Suprapubic skin (tissue), 4 donors: ENCODE measurements at regions not wholly inside any gene's neighbourhood (a gene's known extent, or its start where the extent isn't known, plus 50 kb on each side); places are given as distances from the start of the nearest gene placed in this dataset.

Experiments used
- DNase-seq, 2 donors: peaks; one replicate each; pipeline ENCODE4 v3.0.0-alpha.2; 2019; ENCODE audit warnings: low spot score in 2 of 2
- H3K27ac ChIP-seq: fragments of 200-600 bp; sonication (generic); one replicate; pipeline ENCODE4 v1.5.1; 2019
- H3K27me3 ChIP-seq: fragments of 200-600 bp; sonication (generic); one replicate; pipeline ENCODE4 v1.5.1; 2019
- H3K36me3 ChIP-seq: fragments of 200-600 bp; sonication (generic); one replicate; pipeline ENCODE4 v1.5.1; 2019
- H3K4me1 ChIP-seq: fragments of 200-600 bp; sonication (generic); one replicate; pipeline ENCODE4 v1.5.1; 2019
- H3K4me3 ChIP-seq: fragments of 200-600 bp; sonication (generic); one replicate; pipeline ENCODE4 v1.5.1; 2019; ENCODE audit warnings: mild to moderate bottlenecking
- H3K9me3 ChIP-seq: fragments of 200-600 bp; sonication (generic); one replicate; pipeline ENCODE4 v1.5.1; 2019
- EP300 ChIP-seq: sonication (generic); formaldehyde crosslinking; IDR thresholded peaks from one replicate; pipeline ENCODE4 v1.6.1; 2017; ENCODE audit warnings: antibody characterized with exemption
- POLR2A ChIP-seq, 2 donors: fragments of 450-650 bp; IDR thresholded peaks; one replicate each; pipeline ENCODE4 v1.6.1; 2017; ENCODE audit warnings: antibody characterized with exemption in 2 of 2, mild to moderate bottlenecking in 2 of 2, moderate library complexity in 2 of 2
- POLR2AphosphoS5 ChIP-seq, 3 donors: sonication (generic); formaldehyde crosslinking; IDR thresholded peaks; one replicate each; pipeline ENCODE4 v1.6.1; 2017; ENCODE audit warnings: antibody characterized with exemption in 3 of 3
- WGBS: methylation state at CpG from one replicate; pipeline ENCODE4 v1.1.5; 2018; 5-methylcytosine and 5-hydroxymethylcytosine counted together
- TF ChIP-seq, protein P1 (sequence below), 2 donors: fragments of 200-600 bp in 1 of 2; fragments of 450-650 bp in 1 of 2; sonication (generic) in 1 of 2; IDR thresholded peaks; one replicate each; pipeline ENCODE4 v1.5.1; 2016 to 2019; ENCODE audit warnings: antibody characterized with exemption in 2 of 2, mild to moderate bottlenecking in 1 of 2, moderate library complexity in 1 of 2

- no peak overlapping the region for H3K4me3 ChIP-seq
- no peaks in the 10 kb centered on the region for H3K9me3 ChIP-seq
- H3K27me3 ChIP-seq: no peaks in the 10 kb centered on the region
- no peaks in the 10 kb centered on the region for H3K4me1 ChIP-seq
- no peak overlapping the region for H3K27ac ChIP-seq
- no peaks in the 10 kb centered on the region for H3K36me3 ChIP-seq
- no peak for TF ChIP-seq EP300
- TF ChIP-seq, protein P1, sequence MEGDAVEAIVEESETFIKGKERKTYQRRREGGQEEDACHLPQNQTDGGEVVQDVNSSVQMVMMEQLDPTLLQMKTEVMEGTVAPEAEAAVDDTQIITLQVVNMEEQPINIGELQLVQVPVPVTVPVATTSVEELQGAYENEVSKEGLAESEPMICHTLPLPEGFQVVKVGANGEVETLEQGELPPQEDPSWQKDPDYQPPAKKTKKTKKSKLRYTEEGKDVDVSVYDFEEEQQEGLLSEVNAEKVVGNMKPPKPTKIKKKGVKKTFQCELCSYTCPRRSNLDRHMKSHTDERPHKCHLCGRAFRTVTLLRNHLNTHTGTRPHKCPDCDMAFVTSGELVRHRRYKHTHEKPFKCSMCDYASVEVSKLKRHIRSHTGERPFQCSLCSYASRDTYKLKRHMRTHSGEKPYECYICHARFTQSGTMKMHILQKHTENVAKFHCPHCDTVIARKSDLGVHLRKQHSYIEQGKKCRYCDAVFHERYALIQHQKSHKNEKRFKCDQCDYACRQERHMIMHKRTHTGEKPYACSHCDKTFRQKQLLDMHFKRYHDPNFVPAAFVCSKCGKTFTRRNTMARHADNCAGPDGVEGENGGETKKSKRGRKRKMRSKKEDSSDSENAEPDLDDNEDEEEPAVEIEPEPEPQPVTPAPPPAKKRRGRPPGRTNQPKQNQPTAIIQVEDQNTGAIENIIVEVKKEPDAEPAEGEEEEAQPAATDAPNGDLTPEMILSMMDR (IDR thresholded peaks at IDR 0.05): no peak
- TF ChIP-seq POLR2AphosphoS5 (IDR thresholded peaks at IDR 0.05): no peak
- TF ChIP-seq POLR2A (IDR thresholded peaks at IDR 0.05): no peak
- WGBS: 77% methylated on average over 3 of the region's 3 CpGs
- DNase-seq: no peak
These were observed 121.1 kb upstream of the NPHP3 start for GRCh38 chr3:132843349-132843748.

GRCh38 chr3:132841621-132842020, 119.4 kb upstream of the NPHP3 start:
- TF ChIP-seq EP300 (no peak), POLR2AphosphoS5 (IDR thresholded peaks at IDR 0.05) (no peak), POLR2A (IDR thresholded peaks at IDR 0.05) (no peak)
- TF ChIP-seq, protein P1 (IDR thresholded peaks at IDR 0.05): no peak
- Histone ChIP-seq H3K36me3 (no peaks in the 10 kb centered on the region), H3K9me3 (no peaks in the 10 kb centered on the region), H3K4me1 (no peaks in the 10 kb centered on the region), H3K27me3 (no peaks in the 10 kb centered on the region), H3K4me3 (no peak overlapping the region), H3K27ac (no peak overlapping the region)
- WGBS: 93% methylated on average over 2 of the region's 2 CpGs
- no peak for DNase-seq

DNA sequence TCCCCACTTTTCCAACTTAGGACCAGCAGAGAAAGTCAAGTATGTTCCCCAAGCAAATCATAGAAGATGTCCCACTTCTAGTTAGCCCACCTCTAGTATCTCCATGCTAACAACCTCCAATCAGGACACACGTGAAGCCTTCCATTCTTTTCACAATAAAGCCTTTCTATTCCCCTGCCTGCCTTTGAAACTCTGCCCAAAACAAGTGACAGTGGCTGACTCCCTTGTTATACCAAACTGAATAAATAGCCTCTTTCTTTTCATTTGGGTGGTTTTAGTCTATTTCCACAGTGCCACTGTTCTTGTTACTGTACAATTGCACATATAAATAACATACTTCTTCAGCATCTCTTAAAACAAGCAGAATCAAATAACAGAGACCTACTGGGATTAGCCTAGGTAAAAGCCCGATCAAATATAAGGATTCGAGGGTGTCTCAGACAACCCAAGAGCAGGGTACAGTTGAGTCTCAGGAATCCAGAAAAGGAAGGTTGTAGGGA, 118.0 kb upstream of the NPHP3 start:
- 82% methylated on average over 3 of the region's 3 CpGs for WGBS
- no peaks in the 10 kb centered on the region for H3K27me3 ChIP-seq
- no peak overlapping the region for H3K4me3 ChIP-seq
- no peaks in the 10 kb centered on the region for H3K9me3 ChIP-seq
- DNase-seq: no peak
- H3K4me1 ChIP-seq: no peaks in the 10 kb centered on the region
- H3K27ac ChIP-seq: no peak overlapping the region
- TF ChIP-seq POLR2A (IDR thresholded peaks at IDR 0.05) (no peak), EP300 (no peak), POLR2AphosphoS5 (IDR thresholded peaks at IDR 0.05) (no peak)
- TF ChIP-seq, protein P1 (IDR thresholded peaks at IDR 0.05): no peak
- H3K36me3 ChIP-seq: no peaks in the 10 kb centered on the region

DNA sequence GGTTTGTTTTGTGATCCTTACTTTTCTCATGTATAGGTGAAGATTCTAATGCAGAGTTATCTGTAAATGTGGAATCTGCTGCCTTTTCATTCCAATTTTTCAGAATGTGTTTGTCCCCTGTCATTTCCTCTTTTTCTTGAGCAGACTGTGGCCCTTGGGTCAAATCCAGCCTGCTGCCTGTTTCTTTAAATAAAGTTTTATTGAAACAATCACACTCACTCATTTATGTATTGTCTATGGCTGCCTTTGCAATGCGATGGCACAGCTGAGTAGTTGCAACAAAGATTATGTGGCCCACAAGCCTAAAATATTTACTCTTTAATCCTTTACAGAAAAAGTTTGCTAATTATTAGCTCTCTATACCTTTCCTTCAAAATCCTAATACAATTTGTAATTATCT, 116.3 kb upstream of the NPHP3 start:
- TF ChIP-seq POLR2A (IDR thresholded peaks at IDR 0.05) (no peak), EP300 (no peak), POLR2AphosphoS5 (IDR thresholded peaks at IDR 0.05) (no peak)
- TF ChIP-seq, protein P1 (IDR thresholded peaks at IDR 0.05): no peak
- Histone ChIP-seq H3K9me3 (no peaks in the 10 kb centered on the region), H3K4me1 (no peaks in the 10 kb centered on the region), H3K27me3 (no peaks in the 10 kb centered on the region), H3K36me3 (no peaks in the 10 kb centered on the region), H3K4me3 (no peak overlapping the region), H3K27ac (no peak overlapping the region)
- DNase-seq: no peak
- 97% methylated on average over 1 of the region's 1 CpG for WGBS

- TF ChIP-seq, protein P1 (IDR thresholded peaks at IDR 0.05): no peak
- no peak for TF ChIP-seq POLR2AphosphoS5 (IDR thresholded peaks at IDR 0.05)
- no peak for TF ChIP-seq POLR2A (IDR thresholded peaks at IDR 0.05)
- TF ChIP-seq EP300: no peak
- Histone ChIP-seq H3K27ac (no peak overlapping the region), H3K4me3 (no peak overlapping the region), H3K36me3 (no peaks in the 10 kb centered on the region), H3K4me1 (no peaks in the 10 kb centered on the region), H3K9me3 (no peaks in the 10 kb centered on the region), H3K27me3 (no peaks in the 10 kb centered on the region)
- DNase-seq: no peak
- WGBS: 88% methylated on average over 2 of the region's 2 CpGs
These were observed 115.4 kb upstream of the NPHP3 start for GRCh38 chr3:132837615-132838014.
